Glomerular endothelial cell (primary cell): ENCODE measurements at regions not wholly inside any gene's neighbourhood (a gene's known extent, or its start where the extent isn't known, plus 50 kb on each side); places are given as distances from the start of the nearest gene placed in this dataset.

ENCODE experiments used
- DNase-seq: peaks from one replicate; pipeline ENCODE4 v3.0.0-alpha.2; 2011; ENCODE audit warnings: low read depth, low spot score; ENCODE audit errors: extremely low read depth

DNA sequence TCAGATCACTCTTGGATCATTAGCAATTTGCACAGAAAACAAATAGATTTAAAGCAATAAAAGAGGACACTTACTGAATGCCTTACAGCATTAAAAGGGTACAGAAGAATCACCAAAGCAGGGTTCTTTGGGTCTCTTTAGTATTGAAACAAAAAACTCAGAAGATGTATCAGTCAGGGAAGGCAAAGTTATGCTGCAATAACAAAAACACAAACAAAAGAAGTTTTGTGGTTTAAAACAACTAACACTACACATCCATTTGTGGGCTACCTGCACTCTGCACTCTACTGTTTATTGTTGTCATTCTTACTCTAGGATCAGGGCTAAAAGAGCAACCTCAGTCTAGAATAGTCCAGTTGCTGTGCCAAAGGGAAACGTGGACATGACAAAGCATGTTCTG, 216.4 kb downstream of the GPAM start:
- no peak for DNase-seq

DNA sequence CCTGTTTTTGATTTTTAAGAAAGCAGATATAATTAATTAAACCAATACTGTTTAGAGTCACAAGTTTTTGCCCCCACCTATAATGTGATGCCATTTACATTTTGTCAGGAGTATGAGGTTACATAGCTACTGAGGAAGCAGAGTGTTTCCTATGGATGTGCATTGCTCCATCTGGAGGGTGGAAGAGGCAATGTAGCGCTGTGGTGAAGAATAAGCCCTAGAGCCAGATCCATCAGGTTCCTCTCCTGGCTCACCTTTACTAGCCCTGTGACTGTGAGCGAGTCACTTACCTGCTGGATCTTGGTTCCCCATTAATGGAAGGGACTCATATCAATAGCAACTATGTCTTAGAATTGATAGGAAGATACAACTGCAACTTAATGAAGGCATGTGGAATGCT, 216.0 kb downstream of the GPAM start:
- no peak for DNase-seq

DNA sequence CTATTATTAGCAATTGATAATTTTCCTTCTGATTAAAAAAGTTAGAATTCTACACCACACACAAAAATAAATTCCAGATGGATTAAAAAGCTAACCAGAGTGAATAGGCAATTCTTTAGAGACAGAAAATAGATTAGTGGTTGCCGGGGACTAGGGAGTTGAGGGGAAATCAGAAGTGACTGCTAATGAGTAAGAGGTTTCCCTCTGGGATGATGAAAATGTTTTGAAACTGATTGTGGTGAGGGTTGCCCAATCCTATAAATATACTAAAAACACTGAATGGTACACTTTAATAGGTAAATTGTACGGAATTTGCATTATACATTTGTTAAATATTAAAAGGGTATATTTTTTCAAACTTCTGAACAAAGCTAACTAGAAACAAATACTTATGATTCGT, 214.9 kb downstream of the GPAM start:
- no peak for DNase-seq

DNA sequence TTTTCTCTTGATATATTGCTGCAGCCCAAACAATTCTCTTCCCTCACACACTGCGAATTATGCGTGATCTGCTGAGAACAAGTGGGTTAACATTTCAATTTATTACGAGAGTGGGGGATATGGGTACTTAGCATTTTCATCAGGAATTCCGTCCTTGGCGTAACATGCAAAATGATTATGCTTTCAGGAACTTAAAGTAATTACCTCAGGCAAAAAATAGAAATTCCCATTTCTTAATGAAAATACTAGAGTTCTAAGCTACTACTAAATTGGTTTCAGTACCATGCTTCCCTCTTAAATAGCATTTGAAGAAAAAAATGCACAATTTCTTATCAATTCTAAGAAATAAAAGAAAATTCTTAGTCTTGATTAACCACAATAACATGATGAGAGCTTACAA, 213.5 kb downstream of the GPAM start:
- DNase-seq, result no peak

- DNase-seq, result no peak
Measured at GRCh38 chr10:111972109-111972508, 211.5 kb downstream of the GPAM start.

DNA sequence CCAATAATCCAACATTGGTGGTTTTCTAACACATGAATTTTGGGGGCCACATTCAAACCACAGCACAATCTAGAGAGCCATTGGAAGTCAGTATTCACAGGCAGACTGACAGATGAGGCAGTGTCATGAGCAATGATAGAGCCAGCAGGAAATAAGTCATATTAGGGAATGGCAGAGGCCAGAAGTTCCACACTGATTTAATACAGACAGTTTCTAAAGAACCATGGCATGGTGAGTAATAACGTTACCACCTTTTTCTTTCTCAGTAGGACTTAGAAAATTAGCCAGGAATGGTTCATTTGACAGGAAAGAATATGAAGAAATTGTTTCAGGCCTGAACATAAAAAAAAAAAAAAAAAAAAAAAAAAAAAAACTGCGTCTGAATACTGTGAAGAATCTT, 210.3 kb downstream of the GPAM start:
- DNase-seq, result no peak

- DNase-seq, result no peak
Measured at GRCh38 chr10:111973826-111974225, 209.7 kb downstream of the GPAM start.

DNA sequence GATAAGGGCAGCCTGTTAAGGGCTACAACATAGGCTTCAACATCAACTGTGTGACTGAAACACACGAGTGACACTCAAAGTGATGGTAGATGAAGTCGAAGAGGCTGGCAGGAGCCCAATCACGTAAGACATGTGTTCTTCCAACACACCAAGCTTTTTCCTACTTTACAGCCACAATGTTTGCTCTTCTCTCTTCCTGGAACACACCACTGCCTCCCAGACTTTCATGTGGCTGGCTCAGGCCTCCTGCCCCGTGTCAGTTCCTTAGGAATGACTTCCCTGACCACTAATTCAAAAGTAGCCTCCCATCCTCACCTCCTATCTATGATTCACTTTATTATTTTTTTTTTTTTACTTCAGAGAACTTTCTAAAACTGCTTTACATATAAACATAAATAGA, 209.2 kb downstream of the GPAM start:
- DNase-seq, result no peak

DNA sequence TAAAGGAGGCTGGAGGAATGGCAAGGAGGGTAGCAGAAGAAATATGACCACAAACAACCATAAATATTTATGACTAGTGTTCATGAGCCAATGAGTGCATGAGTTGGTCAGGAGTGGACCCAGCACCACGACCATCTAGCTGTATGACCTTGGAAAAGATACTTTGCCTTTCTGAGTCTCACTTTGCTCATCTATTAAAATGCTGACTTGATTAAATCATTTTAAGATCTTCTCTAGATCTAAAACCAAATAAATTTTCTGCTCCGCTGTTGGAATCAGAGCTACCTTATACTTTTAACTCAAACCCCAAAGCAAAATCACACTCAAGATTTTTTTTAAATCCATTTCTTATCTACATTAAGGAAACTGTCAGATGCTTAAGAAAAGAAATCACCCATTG, 207.0 kb downstream of the GPAM start:
- DNase-seq, result no peak

- DNase-seq, result no peak
Measured at GRCh38 chr10:111984057-111984456, 199.5 kb downstream of the GPAM start.

DNA sequence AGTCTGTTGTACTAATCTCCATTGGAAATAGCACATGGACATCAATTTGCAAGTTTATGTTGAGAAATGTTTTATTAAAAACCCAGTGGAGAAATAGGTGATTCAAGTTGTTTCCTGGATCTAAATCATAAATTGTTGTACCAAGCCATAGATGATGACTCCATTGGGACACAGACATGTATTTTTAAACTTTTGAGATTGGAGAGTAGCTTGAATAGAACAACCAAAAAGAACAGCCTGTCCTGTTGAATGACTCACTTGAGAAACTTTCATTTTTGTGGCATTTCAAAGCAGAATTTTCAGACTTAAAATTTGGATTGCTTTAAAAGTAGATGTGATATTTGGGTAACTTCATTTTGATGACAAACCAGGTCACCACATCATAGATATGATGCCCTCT, 197.5 kb downstream of the GPAM start:
- no peak for DNase-seq

DNA sequence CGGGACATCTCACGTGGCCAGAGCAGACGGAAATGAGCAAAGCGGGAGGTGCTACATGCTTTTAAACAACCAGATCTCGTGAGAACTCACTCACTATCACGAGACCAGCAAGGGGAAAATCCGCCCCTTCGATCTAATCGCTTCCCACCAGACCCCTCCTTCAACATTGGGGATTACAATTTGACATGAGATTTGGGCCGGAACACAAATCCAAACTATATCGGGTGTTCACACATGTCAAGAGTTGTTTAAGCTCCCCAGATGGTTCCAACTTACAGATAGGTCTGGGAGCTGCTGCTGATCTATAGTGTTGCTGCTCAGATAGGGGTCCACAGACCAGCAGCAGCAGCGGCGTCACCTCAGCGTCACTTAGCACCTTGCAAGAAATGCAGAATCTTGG, 194.9 kb downstream of the GPAM start:
- no peak for DNase-seq

GRCh38 chr10:111989136-111989911, 194.2 kb downstream of the GPAM start:
- no peak for DNase-seq

DNA sequence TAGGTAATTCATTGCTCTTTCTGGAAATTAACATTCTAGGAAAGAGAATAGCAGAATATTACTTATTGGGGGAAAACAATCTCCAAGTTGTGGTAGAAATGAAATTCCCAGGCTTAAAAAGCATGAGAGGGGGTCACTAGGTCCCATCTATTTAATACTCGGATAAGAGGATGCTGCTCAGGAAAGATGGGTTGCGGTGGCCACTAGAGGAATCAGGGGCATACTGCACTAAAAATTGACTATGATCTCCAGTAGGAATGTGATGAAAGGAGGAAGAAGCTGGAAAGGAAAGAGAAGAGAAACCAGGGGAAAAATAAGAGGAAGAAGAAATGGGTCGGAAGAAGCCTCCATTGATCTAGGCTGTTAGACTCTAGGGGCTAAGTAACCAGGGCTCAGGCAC, 192.8 kb downstream of the GPAM start:
- DNase-seq, result no peak

DNA sequence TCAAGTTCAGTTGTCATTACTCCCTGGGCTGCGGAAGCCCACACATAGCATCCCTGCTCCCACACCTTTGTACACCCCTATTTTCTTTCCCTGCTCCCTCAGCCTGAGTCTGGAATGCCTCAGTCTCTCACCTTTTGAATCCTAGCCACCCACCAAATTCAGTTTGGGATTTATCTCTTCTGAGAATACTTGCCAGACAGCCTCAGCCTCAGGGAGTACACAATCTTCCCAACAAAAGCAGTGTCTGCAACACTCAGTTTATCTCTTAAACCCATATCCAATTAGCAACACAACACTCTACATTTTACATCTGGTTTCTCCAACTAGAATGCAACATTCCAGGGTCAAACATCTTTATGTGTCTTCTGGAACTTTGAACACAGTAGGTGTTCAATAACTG, 190.2 kb downstream of the GPAM start:
- DNase-seq, result no peak

- no peak for DNase-seq
Measured at GRCh38 chr10:111993872-111994426, 189.6 kb downstream of the GPAM start.

DNA sequence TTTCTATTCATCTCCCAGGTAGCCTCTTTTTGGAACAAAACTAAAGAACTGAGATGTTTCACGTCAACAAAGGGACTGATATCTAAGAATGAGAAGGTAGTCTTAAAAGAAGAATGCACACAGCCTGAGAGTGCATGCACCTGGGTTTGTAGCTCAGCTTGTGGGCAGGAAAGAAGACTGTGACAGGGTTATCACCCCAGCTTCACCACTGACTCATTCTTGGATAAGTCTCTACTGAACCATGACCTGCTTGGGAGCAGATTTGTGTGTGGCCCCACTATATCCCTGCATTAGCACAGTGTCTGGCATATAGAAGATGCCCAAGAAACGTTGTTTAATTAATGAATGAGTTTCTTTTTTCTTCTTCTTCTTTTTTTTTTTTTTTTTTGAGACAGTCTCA, 187.5 kb downstream of the GPAM start:
- no peak for DNase-seq

DNA sequence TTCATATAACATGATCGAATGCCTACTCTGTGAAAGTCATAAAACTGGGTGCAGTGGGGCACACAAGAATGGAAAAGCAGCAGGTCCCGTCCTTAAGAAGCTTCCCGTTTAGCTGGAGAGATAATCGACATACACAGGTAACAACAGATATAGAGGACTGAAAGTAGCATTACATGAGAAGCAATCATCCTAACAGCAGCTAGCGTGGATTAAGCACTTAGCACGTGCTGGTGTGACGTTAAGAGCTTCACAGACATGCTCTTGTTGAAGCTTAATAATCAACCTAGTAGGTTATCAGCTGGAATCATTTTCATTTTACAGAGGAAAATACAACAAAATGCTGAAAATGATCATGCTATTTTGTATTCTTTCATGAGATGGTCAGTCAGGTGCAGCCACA, 184.8 kb downstream of the GPAM start:
- no peak for DNase-seq

DNA sequence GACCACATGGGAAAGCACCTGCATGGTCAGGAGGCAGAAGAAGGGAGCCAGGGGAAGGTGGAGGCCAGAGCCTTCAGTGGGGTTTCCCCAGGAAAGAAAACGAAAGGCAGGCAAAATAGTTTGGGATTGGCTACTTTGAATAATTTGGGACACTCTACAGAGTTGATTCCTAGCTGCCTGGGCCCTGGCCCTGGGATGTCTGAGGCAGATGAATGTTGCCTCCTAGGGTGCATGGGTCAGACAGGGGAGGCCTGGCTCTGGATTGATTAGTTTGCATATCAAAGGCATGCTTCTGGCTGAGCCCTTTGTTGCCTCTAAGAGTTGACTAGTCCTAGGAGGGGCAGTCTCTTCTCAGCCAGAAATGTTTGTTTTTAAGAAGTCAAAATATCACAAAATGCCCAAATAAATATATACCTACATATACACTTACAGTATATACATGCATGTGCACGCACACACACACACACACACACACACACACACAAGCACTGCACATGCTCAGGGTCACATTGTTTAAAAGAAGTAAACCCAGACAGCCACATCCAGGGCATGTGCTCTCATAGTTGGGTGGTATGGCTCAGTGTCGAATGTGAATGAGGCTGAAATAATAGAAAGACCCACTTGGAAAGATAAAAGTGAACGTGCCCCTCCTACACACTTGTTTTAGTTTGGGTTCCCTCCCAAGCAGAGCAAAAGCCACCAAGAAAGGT, 184.2 kb downstream of the GPAM start:
- no peak for DNase-seq

- no peak for DNase-seq
Measured at GRCh38 chr10:111999915-112000302, 183.7 kb downstream of the GPAM start.

GRCh38 chr10:112000466-112000865, 183.1 kb downstream of the GPAM start:
- DNase-seq, result no peak

DNA sequence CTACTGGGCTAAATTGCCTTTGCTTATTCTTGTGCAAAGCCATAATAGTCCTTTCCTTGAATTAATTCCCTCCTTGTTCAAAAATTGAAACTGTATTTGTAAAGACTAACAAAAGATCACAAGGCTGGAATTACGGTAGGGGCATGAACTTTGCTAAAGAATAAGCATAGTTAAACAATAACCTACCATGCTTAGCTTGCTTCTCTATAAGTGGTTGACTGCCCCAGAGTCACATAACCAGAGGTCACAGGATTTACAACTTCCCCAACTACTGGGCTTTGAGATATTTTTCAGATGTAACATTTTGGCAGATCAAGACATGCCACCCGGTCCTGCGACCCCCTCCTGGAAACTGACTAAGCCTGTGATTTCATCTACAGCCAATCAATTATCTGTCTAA, 181.4 kb downstream of the GPAM start:
- DNase-seq, result no peak
